Endothelial cell of umbilical vein (primary cell): ENCODE measurements at regions not wholly inside any gene's neighbourhood (a gene's known extent, or its start where the extent isn't known, plus 50 kb on each side); places are given as distances from the start of the nearest gene placed in this dataset.

Experiments
- BruUV-seq: library from RNA; stranded (reverse); fragments of 400-500 nt; replicated peaks from 2 replicates; lab custom pipeline; 2021; lab: Mats Ljungman, UMichigan
- CTCF ChIA-PET: fragments of 300-600, 350-600 bp; sonication (Branson Sonifier 250); formaldehyde crosslinking; loops from one replicate; lab custom pipeline; 2021; ENCODE audit warnings: antibody characterized with exemption, inconsistent platforms; lab: Charles Lee
- POLR2A ChIA-PET: fragments of 300-600, 350-600 bp; sonication (Branson Sonifier 250); formaldehyde crosslinking; loops from one replicate; lab custom pipeline; 2021; ENCODE audit warnings: antibody characterized with exemption, inconsistent platforms; lab: Charles Lee
- DNase-seq: peaks from one replicate; pipeline ENCODE4 v3.0.0-alpha.2; 2011; ENCODE audit warnings: low read depth, low spot score
- FAIRE-seq: peaks from 2 replicates; lab custom pipeline; 2011; peaks lifted over from hg19 to GRCh38; lab: Jason Lieb, UNC
- H2AFZ ChIP-seq: 2 replicates; pipeline ENCODE4 v1.6.0; 2012; ENCODE audit warnings: low read depth, low read length, control low read depth, inconsistent platforms
- H3K27ac ChIP-seq: 2 replicates; pipeline ENCODE4 v1.5.1; 2011; ENCODE audit warnings: low read depth, mild to moderate bottlenecking, control low read depth, low read length, moderate library complexity; ENCODE audit not compliant: insufficient read depth
- H3K27me3 ChIP-seq, 2 experiments: 2 replicates each; pipeline versions ENCODE4 v1.6.0 to v1.6.1; 2011; ENCODE audit warnings: low read length in 2 of 2, mixed read lengths in 1 of 2; ENCODE audit not compliant: control insufficient read depth in 2 of 2, insufficient read depth in 2 of 2
- H3K36me3 ChIP-seq, 2 experiments: 2 replicates in 1 of 2; 3 replicates in 1 of 2; pipeline ENCODE4 v1.5.1; 2011; ENCODE audit warnings: low read length in 2 of 2, mild to moderate bottlenecking in 1 of 2, moderate library complexity in 1 of 2; ENCODE audit not compliant: control insufficient read depth in 2 of 2, insufficient read depth in 2 of 2; ENCODE audit errors: extremely low read depth in 1 of 2
- H3K4me1 ChIP-seq: 3 replicates; pipeline ENCODE4 v1.5.1; 2011; ENCODE audit warnings: mild to moderate bottlenecking, low read length; ENCODE audit not compliant: control insufficient read depth, insufficient read depth; ENCODE audit errors: extremely low read depth
- H3K4me2 ChIP-seq: 2 replicates; pipeline ENCODE4 v1.6.1; 2011; ENCODE audit warnings: low read length, control low read depth, mixed read lengths; ENCODE audit not compliant: insufficient read depth
- H3K4me3 ChIP-seq, 3 experiments: fragments of 200-600 bp in 1 of 3; sonication (generic), shearing (Covaris generic) in 1 of 3; replicated peaks in 1 of 3; 2 replicates each; pipeline ENCODE4 v1.5.1; 2011 to 2016; ENCODE audit warnings: control low read depth in 3 of 3, low read length in 3 of 3, mild to moderate bottlenecking in 2 of 3, inconsistent platforms in 1 of 3, low read depth in 1 of 3, moderate library complexity in 1 of 3; ENCODE audit not compliant: insufficient read depth in 1 of 3
- H3K79me2 ChIP-seq: 2 replicates; pipeline ENCODE4 v1.6.0; 2012; ENCODE audit warnings: low read length, inconsistent platforms; ENCODE audit not compliant: control insufficient read depth, insufficient read depth
- H3K9ac ChIP-seq: replicated peaks from 2 replicates; pipeline ENCODE3; 2011; ENCODE audit warnings: low read length, control low read depth; ENCODE audit not compliant: insufficient read depth; ENCODE audit errors: extremely low read depth
- H3K9me1 ChIP-seq: replicated peaks from 3 replicates; pipeline ENCODE4 v1.6.0; 2011; ENCODE audit warnings: mild to moderate bottlenecking, low read length; ENCODE audit not compliant: control insufficient read depth, insufficient read depth; ENCODE audit errors: extremely low read depth
- H3K9me3 ChIP-seq: replicated peaks from 2 replicates; pipeline ENCODE4 v1.5.1; 2012; ENCODE audit warnings: low read length, inconsistent platforms; ENCODE audit not compliant: control insufficient read depth, insufficient read depth
- H4K20me1 ChIP-seq: replicated peaks from 2 replicates; pipeline ENCODE3; 2011; ENCODE audit warnings: mild to moderate bottlenecking, low read length; ENCODE audit not compliant: control insufficient read depth, insufficient read depth; ENCODE audit errors: extremely low read depth
- EZH2 ChIP-seq: IDR thresholded peaks from 2 replicates; pipeline ENCODE4 v1.6.1; 2012; ENCODE audit warnings: borderline replicate concordance, low read depth, mild to moderate bottlenecking, moderate library complexity, low read length, inconsistent platforms; ENCODE audit not compliant: severe bottlenecking
- FOS ChIP-seq: IDR thresholded peaks from 2 replicates; pipeline ENCODE4 v1.6.1; 2011; ENCODE audit warnings: mild to moderate bottlenecking, low read length, moderate library complexity, borderline replicate concordance; ENCODE audit not compliant: insufficient read depth
- GATA2 ChIP-seq: IDR thresholded peaks from 2 replicates; pipeline ENCODE4 v1.7.0; 2011; ENCODE audit warnings: low read depth, mild to moderate bottlenecking, moderate library complexity, mixed read lengths, low read length; ENCODE audit not compliant: insufficient read length, insufficient read depth
- JUN ChIP-seq: IDR thresholded peaks from 2 replicates; pipeline ENCODE4 v1.6.1; 2011; ENCODE audit warnings: borderline replicate concordance, low read depth; ENCODE audit not compliant: insufficient read length, insufficient read depth
- MYC ChIP-seq: IDR thresholded peaks from one replicate; pipeline ENCODE4 v1.6.1; 2011; ENCODE audit warnings: mild to moderate bottlenecking, low read depth, low read length
- POLR2A ChIP-seq: IDR thresholded peaks from 2 replicates; pipeline ENCODE4 v1.6.1; 2012; ENCODE audit warnings: low read depth, mild to moderate bottlenecking, control low read depth, low read length
- POLR2AphosphoS5 ChIP-seq: IDR thresholded peaks from 2 replicates; pipeline ENCODE4 v1.6.1; 2012; ENCODE audit warnings: low read depth, mild to moderate bottlenecking, control low read depth, low read length, moderate library complexity; ENCODE audit not compliant: insufficient read depth
- dilution Hi-C: fragments of 300-500 bp; cut with MboI; formaldehyde crosslinking; loops from one replicate; pipeline ENCODE4 v1.15.0; 2019; ENCODE audit warnings: low sequenced_read_pairs; ENCODE audit not compliant: extremely low pct_ligation_motif_present
- intact Hi-C: fragments of 100-400 bp; cut with micrococcal nuclease; formaldehyde crosslinking; loops from one replicate; pipeline ENCODE4 v1.10.0; 2022
- TF ChIP-seq, protein P1 (sequence below): IDR thresholded peaks from 2 replicates; pipeline ENCODE4 v1.6.1; 2011; ENCODE audit not compliant: insufficient read depth, insufficient read length
- TF ChIP-seq, protein P2 (sequence below), 2 donors: IDR thresholded peaks; 1 replicate in 1 of 2; 2 replicates in 1 of 2; pipeline ENCODE4 v1.5.1; 2011; ENCODE audit warnings: low read length in 2 of 2, mild to moderate bottlenecking in 2 of 2, moderate library complexity in 2 of 2, control low read depth in 1 of 2, inconsistent platforms in 1 of 2, low read depth in 1 of 2; ENCODE audit not compliant: insufficient read depth in 1 of 2; ENCODE audit errors: extremely low read depth in 1 of 2

DNA sequence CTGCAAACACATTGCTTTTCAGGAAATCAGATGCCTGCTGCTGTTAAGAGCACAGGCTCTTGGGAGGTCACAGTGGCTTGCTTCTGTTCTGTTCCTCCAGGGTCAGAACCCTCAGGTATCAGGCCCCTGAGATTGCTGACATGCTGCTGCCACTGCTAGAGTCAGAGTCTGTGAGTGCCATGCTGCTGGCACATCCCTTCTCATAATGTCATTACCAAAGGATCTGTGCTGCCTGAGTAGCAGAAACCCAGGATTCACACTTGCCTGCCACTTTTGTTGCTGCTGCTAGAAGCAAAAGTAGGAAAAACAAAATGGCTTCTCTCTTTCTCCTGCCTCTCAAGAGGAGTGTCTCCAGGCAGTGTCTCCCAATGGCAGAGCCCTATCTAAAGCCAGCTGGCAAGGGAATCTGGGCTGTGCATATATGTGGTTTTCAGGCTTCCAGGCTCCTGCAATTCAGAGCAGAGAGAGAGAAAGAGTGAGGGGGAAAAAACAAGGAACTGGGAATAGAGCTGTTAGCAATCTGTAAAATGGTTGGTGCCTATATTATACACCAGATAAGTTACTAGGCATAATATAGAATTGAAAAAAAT lies 180.3 kb downstream of the MYCN start:
- POLR2A ChIA-PET, result no interaction called here
- Histone ChIP-seq H3K27ac (no peak overlapping the region), H3K9ac (no peak overlapping the region), H2AFZ (no peak overlapping the region), H3K27me3 (no peaks in the 10 kb centered on the region), H3K9me3 (peaks cover 2% of the 10 kb centered on the region), H3K36me3 (no peaks in the 10 kb centered on the region), H3K9me1 (no peaks in the 10 kb centered on the region), H3K4me1 (no peaks in the 10 kb centered on the region), H3K4me3 (no peak overlapping the region), H3K4me2 (no peak overlapping the region), H3K79me2 (no peaks in the 10 kb centered on the region), H4K20me1 (no peaks in the 10 kb centered on the region)
- BruUV-seq, result no TSS peak
- FAIRE-seq (no peak), DNase-seq (no peak)
- dilution Hi-C loops (no loop called here), intact Hi-C loops (no loop called here)
- CTCF ChIA-PET, result no interaction called here
- TF ChIP-seq POLR2A (no peak), GATA2 (no peak), EZH2 (no peak)
- TF ChIP-seq, protein P1, sequence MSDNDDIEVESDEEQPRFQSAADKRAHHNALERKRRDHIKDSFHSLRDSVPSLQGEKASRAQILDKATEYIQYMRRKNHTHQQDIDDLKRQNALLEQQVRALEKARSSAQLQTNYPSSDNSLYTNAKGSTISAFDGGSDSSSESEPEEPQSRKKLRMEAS, result no peak

DNA sequence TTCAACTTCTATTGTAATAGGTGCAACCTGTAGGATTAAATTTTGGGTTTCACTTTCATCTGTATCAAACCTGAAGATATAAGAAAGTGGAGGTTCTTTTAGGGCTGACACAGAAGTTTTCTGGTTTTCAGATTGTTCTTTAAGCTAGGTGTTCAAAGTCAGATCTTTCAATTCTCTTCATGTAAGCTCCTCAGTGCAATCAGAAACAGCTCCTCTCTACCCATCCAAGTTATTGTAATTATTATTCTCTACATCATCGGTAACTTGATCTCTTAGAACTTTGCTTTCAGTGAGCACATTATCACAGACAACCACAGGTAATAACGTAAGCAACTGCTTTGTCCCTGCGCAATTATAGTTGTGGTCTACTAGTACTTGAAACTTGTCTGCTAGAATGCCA lies 179.4 kb downstream of the MYCN start:
- H3K9me3 ChIP-seq, result peaks cover 4% of the 10 kb centered on the region
- BruUV-seq, result no TSS peak
- H4K20me1 ChIP-seq, result no peaks in the 10 kb centered on the region
- TF ChIP-seq MYC (no peak), FOS (no peak), JUN (no peak), EZH2 (no peak), GATA2 (no peak), POLR2AphosphoS5 (no peak), POLR2A (no peak)
- TF ChIP-seq, protein P1, result no peak
- TF ChIP-seq, protein P2, sequence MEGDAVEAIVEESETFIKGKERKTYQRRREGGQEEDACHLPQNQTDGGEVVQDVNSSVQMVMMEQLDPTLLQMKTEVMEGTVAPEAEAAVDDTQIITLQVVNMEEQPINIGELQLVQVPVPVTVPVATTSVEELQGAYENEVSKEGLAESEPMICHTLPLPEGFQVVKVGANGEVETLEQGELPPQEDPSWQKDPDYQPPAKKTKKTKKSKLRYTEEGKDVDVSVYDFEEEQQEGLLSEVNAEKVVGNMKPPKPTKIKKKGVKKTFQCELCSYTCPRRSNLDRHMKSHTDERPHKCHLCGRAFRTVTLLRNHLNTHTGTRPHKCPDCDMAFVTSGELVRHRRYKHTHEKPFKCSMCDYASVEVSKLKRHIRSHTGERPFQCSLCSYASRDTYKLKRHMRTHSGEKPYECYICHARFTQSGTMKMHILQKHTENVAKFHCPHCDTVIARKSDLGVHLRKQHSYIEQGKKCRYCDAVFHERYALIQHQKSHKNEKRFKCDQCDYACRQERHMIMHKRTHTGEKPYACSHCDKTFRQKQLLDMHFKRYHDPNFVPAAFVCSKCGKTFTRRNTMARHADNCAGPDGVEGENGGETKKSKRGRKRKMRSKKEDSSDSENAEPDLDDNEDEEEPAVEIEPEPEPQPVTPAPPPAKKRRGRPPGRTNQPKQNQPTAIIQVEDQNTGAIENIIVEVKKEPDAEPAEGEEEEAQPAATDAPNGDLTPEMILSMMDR (IDR thresholded peaks at IDR 0.05; ENCODE audit: extremely low read depth in 1 of 2, insufficient read depth in 1 of 2, low read depth in 1 of 2, low read length in 2 of 2), result no peak
- no peak overlapping the region for H3K4me2 ChIP-seq
- H3K27me3 ChIP-seq, result no peaks in the 10 kb centered on the region
- no peak for DNase-seq
- no peak overlapping the region for H3K4me3 ChIP-seq
- ChIA-PET POLR2A (no interaction called here), CTCF (no interaction called here)
- H3K9ac ChIP-seq, result no peak overlapping the region
- H3K79me2 ChIP-seq, result no peaks in the 10 kb centered on the region
- no peak for FAIRE-seq
- H3K4me1 ChIP-seq, result no peaks in the 10 kb centered on the region
- H3K9me1 ChIP-seq, result no peaks in the 10 kb centered on the region
- no peak overlapping the region for H3K27ac ChIP-seq
- H3K36me3 ChIP-seq, result no peaks in the 10 kb centered on the region
- H2AFZ ChIP-seq, result no peak overlapping the region
- intact Hi-C loops (no loop called here), dilution Hi-C loops (no loop called here)
